ENCODE measurements at regions not wholly inside any gene's neighbourhood (a gene's known extent, or its start where the extent isn't known, plus 50 kb on each side); places are given as distances from the start of the nearest gene placed in this dataset.
"Not testable (repeated sequence)": the region's sequence is repeated elsewhere in the genome, so short reads cannot be mapped to it uniquely, and the experiment has no call there.

DNA sequence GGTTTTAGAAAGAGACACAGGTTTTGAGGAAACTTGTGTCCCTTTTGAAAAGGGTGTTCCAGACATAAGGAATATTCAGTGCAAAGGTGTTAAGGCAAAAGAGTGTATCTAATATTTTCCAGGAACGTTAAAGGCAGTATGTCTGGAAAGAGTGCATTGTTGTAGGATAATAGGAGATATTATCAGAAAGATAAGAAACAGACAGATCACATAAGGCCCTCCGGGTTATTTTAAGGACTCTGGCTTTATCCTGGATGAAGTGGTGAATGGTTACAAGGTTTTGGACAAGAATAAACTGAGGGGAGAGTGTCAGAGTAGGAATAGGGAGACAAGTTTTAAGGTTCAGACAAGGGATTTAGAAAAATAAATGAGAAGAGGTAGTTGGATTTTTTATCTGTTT lies 493.7 kb upstream of the GRM7 start:
- no peak for DNase-seq

DNA sequence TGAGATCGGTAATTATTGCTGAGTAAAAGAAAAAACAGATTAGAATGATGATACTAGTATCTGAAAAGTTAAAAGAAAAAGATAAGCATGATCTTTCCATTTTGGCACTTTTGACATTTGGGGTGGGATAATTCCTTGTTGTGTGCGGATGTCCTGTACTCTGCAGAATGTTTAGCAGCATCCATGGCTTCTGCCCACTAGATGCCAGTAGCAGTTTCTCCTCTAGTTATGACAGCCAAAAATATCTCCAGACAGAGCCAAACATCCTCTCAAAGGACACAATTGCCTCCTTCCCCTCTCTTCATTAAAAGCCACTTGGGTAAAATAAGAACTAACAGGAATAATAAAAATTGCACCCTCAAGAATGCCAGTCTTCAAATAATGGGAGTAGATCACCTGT lies 468.8 kb upstream of the GRM7 start:
- no peak for DNase-seq

DNA sequence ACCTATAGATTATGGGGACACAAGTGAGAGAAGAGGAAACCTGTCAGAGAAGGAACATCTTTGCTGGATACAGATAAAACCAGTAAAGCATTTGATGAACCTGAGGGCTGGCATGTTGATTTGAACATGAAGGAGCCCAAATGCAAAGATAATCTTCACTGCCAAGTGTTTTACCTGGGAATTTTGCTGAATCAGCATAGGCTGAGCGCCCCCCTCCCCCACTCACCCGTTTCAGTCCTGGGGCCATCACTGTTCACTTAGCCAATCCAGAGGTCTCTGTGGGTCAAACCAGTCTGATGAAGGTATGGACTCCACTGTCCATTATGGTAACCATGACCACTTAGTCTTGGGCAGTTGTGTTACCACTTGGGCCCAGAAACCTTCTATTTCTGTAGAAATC lies 466.0 kb upstream of the GRM7 start:
- DNase-seq, result no peak

DNA sequence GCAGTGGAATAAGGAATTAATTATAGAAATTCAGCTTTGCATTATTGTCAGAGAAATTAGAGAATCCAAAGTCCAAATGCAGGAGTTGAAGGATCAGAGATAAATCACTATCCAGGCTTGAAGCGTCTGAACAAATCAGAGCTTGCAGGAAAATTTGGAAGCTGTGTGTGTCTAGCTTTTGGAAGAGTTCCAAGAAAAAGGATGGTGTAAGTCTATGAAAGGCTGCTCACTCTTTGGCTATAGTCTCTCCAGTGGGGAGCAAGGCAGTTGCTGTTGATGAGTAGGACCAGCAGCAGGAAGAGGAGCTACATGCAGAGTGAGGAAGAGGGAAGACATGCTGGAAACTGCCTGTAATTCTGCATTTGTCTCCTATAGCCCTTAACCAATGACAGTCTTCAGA lies 464.3 kb upstream of the GRM7 start:
- no peak for DNase-seq

DNA sequence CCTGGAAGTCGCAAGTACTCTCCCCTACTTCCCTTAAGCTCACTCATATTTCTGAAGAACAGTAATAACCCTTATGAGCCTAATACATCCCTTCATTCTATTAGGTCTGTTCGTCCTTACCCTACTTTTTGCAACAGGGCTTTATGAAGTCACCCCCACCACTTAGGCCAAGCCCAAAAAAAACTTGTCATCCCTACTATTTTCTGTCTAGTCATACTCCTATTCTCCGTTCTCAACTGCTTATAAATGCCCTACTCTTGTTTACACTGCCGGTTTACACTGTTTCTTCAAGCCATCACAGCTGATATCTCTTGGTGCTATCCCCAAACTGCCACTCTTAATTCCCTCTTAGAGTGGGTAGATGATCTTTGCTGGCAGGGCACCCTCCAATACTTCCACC lies 458.2 kb upstream of the GRM7 start:
- not testable (repeated sequence) for DNase-seq

DNA sequence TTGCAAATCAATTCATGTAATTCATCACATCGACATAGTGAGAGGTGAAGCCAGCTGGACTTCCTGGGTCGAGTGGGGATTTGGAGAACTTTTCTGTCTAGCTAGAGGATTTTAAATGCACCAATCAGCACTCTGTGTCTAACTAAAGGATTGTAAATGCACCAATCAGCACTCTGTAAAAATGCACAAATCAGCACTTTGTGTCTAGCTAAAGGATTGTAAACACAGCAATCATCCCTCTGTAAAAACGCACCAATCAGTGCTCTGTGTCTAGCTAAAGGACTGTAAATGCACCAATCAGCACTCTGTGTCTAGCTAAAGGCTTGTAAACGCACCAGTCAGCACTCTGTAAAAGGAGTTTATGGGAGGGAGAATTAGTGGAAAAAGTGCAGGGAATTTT lies 454.0 kb upstream of the GRM7 start:
- DNase-seq, result not testable (repeated sequence)

DNA sequence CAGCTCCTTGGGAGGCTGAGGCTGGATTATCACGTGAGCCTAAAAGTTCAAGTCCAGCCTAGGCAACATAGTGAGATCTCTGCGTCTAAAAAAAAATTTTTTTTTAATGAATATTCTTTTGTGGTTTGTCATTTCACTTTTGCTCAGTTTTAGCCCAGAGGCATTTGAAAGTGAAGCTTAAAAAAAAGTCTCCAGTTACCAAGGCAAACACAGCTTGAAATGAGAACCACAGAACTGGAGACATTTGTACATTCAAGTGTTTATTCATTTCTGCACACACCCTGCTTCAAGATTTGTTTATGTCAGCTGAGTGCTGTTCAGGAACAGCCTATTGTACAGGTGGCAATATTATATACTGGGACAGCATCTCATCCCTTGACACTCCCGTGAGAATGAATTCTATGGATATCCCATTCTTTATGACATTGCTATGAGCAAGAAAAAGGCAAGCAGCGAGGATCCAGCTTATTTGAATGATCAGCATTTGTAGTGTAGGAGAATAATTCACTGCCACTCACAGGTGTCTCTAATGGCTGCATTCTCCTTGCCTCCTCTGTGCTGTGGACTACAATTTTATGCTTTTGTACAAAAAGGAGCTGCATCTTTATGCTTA lies 444.8 kb upstream of the GRM7 start:
- DNase-seq, result no peak

DNA sequence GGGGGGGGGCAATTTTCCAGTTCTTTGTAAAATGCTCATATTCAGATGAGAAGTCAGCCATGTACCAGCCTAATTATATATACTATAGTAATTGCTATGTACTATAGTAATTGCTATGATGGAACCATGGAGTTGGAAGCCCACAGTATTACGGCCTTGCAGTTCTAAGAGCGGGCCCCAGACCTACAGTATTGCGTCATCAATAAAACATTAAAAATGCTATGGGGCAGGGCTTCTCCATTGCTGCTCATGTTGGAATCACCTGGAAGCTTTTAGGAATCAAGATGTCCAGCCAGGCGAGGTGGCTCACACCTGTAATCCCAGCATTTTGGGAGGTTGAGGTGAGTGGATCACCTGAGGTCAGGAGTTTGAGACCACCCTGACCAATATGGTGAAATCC lies 443.7 kb upstream of the GRM7 start:
- no peak for DNase-seq

DNA sequence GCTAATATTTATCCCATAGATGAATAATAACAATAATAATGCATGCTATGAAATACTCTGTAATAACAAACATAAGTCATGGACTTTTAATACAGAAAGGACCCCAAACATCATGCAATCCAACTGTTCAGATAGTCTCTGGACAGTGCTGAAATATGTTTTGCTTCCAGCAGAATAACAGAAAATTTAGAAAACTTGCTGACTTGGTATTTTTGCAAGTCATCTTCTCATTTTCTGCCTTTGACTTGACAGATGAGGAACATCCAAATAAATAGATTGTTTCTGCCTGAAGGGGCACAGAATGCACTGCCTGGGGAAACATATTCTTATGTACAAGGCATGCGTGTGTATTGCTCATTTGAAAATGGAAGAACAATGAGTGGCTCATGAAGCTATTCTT lies 442.4 kb upstream of the GRM7 start:
- DNase-seq, result no peak

DNA sequence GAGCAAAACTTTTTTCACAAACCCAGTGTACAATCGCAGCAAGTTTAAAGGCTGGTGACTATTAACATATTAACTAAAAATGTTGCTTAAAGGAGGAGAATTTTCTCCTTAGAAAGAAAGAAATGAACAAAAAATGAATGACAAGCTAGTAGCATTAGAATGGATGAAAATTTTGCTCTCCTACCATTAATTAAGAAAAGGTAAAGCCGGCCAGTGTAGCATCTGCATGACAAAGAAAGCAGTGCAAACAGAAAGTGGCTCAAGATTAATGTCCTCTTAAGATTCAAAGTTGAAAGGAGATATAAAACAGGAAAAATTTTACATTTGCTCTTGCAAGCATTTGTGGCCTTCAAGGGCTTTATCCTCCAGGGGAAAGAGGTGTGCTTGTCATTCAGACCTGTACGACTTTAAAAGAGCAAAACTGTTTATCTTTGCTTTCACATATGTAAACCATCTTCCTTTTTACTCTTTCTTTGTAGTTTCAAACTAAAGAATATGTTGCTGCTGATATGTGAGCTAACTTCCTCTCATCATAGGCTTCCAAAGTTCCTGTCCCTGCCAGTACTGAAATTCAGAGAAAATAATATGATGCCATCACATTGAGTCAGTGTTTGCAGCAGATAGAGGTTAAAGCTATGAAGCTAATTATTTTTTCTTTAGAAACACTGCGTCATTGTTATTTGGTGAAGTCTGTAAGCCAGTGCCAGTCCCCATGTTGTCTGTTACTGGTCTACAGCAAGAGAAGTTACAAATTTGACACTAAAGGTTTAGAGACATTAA lies 439.1 kb upstream of the GRM7 start:
- no peak for DNase-seq

DNA sequence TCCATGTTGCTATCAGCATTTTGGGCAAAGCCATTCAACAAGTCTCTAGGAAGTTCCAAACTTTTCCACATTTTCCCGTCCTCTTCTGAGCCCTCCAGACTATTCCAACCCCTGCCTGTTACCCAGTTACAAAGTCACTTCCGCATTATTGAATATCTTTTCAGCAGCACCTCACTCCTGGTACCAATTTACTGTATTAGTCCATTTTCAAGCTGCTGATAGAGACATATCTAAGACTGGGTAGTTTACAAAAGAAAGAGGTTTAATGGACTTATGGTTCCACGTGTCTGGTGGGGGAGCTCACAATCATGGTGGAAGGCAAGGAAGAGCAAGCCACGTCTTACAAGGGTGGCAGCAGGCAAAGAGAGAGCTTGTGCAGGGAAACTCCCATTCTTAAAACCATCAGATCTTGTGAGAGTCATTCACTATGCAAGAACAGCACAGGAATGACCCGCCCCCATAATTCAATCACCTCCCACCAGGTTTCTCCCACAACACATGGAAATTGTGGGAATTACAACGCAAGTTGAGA lies 435.6 kb upstream of the GRM7 start:
- no peak for DNase-seq

DNA sequence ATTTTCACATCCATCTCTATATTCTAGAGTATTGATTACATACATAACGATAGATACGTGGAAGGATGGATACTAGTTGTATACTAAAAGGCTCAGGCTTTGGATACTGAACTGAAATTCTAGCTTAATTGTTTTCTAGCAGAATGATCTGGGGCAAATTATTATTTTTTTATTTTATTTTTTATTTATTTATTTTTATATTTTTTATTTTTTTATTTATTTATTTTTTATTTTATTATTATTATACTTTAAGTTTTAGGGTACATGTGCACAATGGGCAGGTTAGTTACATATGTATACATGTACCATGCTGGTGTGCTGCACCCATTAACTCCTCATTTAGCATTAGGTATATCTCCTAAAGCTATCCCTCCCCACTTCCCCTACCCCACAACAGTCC lies 432.6 kb upstream of the GRM7 start:
- not testable (repeated sequence) for DNase-seq

DNA sequence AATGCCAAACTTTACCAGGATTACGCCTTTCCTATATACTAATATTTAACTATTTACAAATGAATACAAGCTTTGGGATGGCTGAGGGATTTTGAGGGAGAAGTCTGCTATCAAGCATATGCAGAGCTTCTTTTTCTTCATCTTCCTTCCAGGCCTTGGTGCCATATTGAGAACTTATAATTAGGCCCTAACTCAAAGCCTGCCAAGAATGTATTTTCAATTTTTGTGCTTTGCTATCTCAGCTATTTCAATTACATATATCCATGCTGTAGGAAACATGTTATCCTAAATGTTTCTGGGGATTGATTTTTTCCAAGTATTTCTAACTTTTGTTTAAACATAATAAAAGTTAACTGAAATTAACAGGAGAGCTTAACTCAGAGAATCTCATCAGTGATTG lies 425.0 kb upstream of the GRM7 start:
- no peak for DNase-seq

DNA sequence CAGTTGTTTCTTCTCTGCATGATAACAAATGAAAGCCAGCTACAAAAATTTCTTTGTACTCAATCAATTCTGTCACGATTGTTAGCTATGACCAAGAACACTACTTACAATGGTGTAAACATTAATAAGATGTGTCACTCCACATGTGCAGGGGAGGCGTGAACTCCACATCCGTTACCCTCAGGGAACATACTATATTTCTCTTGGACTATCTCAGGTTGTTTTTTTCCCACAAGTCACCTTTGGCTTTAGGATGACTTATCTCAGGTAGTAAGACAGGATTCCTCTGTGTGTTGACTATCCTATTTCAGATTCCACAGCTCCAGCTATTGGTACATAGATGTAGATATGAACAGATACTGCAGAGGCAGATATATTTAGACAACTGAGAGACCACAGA lies 423.3 kb upstream of the GRM7 start:
- no peak for DNase-seq

DNA sequence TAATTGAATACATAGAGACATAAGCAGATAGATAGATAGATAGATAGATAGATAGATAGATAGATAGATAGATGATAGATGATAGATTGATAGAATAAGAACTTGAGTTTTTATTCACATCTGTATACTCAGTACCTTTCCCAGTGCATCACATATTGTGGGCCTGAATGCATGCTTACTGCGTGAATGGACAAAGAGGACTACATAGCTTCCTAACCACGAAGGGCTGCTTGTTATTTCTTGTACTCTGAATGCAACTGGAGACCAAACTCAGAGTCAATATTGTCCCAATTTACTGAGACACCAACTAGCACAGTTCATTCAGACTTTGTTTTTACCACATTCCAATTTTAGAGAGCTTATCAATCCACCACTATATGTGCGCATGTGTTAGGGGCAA lies 422.9 kb upstream of the GRM7 start:
- no peak for DNase-seq

DNA sequence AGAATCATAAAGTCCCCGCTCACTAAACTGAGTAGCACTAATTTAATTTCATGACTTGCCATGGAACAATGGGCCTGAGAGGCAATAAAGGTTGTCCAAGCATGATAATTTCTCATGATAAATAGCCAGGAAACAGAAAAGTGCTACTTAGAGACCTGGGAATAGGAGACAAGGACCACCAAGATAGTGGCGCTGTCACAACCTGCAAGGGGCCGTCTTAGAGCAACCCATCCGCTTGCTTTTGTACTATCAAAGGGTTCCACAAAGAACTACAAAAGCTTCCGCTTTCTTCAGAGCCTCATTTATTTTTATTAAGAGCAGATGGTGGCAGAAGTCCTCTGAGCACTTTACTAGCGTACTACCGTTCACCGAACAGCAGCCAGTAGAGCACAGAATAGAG lies 421.7 kb upstream of the GRM7 start:
- DNase-seq, result no peak

DNA sequence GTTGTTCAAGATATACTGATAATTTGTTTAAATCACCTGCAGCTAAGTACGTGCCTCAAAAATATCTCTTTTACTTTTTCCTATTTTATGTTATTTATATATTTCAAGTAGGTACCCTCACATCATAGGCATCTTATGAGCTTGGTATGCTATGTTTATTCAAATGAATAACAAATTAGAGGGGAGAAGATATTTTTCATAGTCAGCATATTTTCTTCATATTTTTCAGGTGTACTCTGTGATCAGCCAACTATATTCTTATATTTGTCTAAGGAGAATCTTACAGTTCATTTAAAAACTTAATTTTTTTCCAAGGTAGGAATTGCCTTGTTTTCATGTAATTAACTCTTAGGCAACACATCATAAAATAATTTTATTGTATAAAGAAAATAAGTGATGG lies 421.1 kb upstream of the GRM7 start:
- no peak for DNase-seq

DNA sequence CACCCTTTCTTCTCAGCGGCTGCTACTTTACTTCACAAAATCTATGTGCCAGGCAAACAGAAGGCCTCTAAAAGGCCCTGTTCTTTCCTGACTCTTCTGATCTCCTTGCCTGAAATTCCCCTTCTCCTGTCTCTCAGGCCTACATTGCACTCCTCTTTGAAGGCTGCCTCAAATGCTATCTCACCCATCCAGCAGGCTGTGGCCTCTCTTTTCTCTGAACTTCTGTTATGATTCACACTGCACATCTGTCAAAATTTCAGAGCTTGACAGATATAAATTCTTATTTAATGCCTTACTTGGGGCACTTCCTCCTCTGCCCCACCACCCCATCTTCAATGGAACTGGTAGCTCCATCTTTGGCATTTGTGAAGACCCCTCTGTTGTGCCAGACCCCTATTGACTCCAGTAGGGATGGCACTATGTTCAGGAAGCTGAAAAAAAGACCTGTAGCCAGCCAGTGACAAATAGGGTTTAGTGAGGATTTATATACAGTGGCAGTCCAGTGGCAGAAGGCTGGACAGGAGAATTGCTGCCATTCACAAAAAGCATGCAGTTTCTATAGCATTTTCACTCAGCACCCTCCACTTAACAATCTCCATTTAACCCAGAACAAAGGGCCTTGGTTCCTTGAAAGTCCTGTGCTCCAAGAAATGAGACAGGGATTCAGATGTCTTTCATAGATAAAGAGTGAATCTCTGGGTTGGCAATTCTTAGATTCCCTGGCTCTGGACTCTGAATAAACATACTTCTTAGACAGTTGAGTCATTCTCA lies 415.8 kb upstream of the GRM7 start:
- no peak for DNase-seq

DNA sequence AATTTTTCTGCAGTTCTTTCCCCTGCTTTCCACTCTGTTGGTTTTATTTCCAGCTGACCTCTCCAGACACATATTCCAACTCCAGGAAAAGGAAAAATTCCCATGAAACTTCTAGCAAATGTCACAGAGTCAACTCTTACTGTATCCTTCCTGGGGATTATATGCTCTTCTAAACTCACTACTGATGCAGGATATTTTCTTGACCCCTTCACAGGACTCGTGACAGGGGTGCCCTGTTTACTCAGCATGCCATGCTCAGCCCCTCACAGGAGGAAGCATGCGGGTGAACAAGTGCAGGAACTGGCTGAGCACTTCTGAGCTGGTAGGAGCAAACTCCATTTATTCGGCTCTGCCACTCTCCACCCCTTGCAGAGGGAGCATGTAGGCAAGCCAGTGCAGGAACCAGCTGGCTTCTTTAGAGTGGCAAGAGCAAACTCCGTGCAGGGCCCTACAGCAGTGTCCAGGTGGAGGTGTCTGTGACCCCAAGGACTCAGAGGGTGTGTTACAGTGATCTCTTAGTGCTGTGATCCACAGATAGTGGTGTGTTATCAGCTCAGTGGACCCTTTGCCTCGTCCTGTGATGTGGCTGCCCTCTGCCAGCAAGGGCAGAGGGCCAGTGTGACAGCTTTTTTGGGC lies 413.6 kb upstream of the GRM7 start:
- DNase-seq, result no peak

DNA sequence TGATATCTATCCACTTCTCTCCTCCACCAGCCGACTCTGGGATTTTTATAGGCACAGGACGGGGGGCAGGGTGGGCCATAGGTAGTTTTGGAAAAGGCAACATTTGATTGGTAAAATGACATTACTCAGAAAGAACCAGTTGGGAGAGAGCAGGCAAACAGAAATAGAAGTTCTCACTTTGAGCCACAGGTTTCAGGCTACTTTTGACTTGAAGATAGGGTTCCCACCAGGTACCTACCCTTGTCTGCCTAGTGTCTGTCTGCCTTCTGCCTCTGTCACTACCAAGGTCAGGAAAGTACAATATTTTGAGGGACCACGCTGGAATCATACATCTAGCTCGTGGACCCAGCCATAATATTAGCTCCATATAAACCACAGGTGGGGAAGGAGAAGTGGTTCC lies 412.9 kb upstream of the GRM7 start:
- DNase-seq, result no peak

DNA sequence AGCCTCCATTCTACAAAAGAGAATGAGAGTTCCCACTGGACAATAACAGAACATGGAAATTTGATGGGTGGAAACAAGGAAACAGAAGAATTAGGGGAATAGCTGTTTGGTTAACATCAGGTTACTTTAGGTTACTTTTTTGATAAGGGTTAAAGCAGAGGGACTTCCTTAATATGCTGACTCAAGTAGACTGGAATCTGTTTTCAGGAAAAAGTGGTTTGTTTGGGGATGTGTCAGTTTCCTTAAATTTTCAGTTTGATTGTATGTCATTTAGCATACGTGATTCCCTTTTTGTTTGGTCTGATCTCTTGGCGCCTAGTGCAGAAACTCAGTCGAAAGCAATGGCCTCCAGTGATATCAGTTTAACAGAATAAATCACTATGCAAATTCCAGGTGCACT lies 411.8 kb upstream of the GRM7 start:
- DNase-seq, result no peak

DNA sequence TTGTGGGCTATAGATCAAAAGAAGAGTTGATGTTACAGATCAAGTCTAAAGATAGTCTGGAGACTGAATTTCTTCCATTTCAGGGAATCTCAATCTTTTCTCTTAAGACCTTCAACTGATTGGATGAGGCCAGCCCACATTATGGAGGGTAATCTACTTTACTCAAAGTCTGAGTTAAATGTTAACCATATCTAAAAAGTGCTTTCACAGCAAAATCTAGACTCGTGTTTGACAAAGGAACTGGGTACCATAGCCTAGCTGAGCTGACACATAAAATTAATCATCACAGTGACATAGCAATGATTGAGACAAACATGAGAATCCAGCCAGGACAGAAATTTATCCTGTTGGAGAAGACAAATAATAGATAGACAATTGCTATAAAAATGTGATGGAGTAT lies 407.9 kb upstream of the GRM7 start:
- no peak for DNase-seq

DNA sequence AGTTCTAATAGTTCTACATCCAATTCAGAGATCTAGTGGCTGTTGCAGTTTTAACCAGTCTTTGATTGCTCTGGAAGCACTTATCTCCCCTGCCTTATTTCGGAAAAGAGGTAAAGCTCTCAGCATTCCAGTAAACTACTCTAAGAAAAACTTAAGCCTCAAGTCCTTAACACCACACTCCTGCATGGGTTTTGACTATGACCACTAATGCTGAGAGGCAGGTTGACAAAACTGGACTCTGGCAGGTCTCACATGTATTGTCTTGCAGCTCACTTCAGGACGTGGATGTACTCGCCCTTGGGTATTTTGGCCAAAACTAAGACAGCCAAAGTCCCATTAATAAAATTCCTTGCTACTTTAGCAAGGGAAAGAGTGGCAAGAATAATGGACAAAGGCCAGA lies 405.9 kb upstream of the GRM7 start:
- no peak for DNase-seq

DNA sequence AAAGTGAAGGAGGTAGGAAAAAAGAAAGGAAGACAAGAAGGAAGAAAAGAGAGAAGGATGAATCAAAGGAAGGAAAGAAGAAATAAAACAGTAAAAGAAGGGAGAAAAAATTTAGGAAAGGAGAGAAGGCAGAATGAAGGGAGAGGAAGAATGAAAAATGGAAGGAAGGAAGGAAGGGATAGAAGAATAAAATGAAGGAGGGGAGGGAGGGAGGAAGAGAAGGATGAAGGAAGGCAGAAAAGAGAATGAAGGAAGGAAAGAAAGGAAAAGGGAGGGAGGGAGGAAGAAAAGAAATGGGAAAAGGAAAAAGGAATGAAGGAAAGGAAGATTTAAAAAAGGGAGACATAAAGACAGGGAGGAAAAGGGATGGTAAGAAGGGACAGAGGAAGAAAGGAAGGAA lies 393.7 kb upstream of the GRM7 start:
- no peak for DNase-seq

All from activated CD4-positive, alpha-beta T cell treated with anti-CD3 and anti-CD28 coated beads for 48 hours (primary cell).